ENCODE measurements at regions not wholly inside any gene's neighbourhood (a gene's known extent, or its start where the extent isn't known, plus 50 kb on each side); places are given as distances from the start of the nearest gene placed in this dataset.

DNA sequence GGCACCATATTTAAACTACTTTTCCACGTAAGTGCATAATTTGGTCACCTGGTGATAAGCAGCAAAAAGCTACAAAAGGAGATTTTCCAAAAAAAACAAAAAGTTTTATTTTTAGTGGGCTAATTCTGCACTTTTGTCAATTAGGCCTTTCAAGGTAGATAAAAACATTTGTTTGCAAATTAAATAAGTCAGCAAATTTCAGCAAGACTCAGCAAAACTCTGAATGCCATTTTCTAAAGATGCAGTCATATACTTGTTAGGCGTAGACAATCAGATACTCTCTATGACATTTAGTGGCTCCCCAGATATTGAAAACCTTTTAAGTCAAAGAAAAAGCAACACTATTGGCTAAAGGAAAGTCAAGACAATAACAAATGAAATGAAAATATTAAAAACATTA, 400.2 kb upstream of the GOLIM4 start (continued):
- no peak for TF ChIP-seq CTCF (IDR thresholded peaks at IDR 0.05; ENCODE audit: poor library complexity, severe bottlenecking)

DNA sequence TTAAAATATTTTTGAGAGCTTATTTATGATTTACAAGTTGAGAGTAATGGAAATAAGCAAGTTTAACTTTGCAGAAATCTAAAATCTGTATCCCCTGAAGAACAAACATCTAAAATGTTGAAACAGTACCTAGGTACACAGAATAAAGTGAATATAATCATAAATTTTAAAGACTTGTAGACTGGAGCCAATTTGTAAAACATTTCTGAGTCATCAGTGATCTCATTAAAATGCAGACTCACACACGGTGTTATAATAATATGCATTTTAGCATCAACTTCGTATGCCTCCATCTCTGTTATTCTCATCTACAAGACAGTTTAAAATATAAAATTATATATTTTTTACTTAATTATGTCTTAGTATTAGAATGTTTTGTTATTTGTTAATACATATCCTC, 399.5 kb upstream of the GOLIM4 start:
- Histone ChIP-seq H3F3A (ENCODE audit: insufficient read depth, low read length, poor library complexity, severe bottlenecking) (no peaks in the 10 kb centered on the region), H2AFZ (ENCODE audit: low read depth, low read length) (no peak overlapping the region), H3K4me3 (ENCODE audit: low read length) (no peak overlapping the region), H3K27me3 (ENCODE audit: insufficient read depth, low read depth, low read length) (no peaks in the 10 kb centered on the region), H3K4me2 (ENCODE audit: low read length) (no peak overlapping the region), H3K36me3 (ENCODE audit: insufficient read depth, low read length) (no peaks in the 10 kb centered on the region), H3K9me2 (ENCODE audit: insufficient read depth, low read length) (no peaks in the 10 kb centered on the region), H4K20me1 (ENCODE audit: insufficient read depth) (no peaks in the 10 kb centered on the region), H3K79me2 (replicated peaks; ENCODE audit: insufficient read depth, low read length) (no peaks in the 10 kb centered on the region), H3K9ac (ENCODE audit: low read length) (no peak overlapping the region), H3K27ac (ENCODE audit: low read length) (no peak overlapping the region), H3K9me3 (ENCODE audit: low read length) (no peaks in the 10 kb centered on the region)
- TF ChIP-seq EZH2 (IDR thresholded peaks at IDR 0.05; ENCODE audit: borderline replicate concordance, insufficient read depth, low read length, poor library complexity, severe bottlenecking) (no peak), TAF1 (IDR thresholded peaks at IDR 0.05; ENCODE audit: low read depth) (no peak), SMC3 (conservative IDR thresholded peaks at IDR 0.05; ENCODE audit: poor library complexity) (no peak), EP300 (conservative IDR thresholded peaks at IDR 0.05; ENCODE audit: poor library complexity, severe bottlenecking) (no peak), POLR2AphosphoS5 (IDR thresholded peaks at IDR 0.05) (no peak), RAD21 (conservative IDR thresholded peaks at IDR 0.05) (no peak)

DNA sequence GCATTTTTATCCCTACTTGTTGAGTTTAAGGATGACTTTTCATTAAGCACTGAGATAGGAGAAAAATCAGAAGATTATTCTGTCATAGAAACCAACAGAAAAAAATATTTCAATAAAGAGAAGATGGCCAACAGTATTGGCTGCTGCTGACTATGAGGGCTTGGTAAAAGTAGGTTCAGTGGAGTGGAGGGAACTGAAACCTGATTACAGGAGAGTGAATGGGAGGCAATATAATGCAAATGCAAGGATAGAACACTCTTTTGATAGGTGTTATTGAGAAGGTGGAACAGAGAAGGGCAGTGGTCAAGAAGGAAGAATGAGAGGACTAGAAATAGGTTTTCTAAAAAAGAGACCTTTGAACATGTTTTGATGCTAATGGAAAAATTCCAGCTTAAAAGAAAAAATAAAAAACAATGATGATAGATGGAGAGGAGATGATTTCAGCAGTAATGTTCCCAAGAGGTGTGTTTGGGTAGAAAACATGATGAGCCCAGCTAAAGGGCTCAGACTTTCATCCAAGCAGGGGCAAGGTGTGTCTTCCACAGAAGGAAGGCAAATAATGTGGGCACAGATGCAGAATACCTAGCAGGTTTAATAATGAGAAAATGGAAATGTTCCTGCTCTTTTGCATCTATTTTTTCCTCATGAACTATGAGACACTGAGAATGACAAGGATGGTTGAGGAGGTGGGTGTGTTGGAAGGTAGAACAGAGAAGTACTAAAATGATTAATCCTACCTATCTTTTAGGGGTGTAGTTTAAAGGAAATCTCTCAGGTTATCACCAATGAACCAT, 397.9 kb upstream of the GOLIM4 start:
- no peak overlapping the region for H2AFZ ChIP-seq (ENCODE audit: low read depth, low read length)
- no peaks in the 10 kb centered on the region for H3K27me3 ChIP-seq (ENCODE audit: insufficient read depth, low read depth, low read length)
- no peaks in the 10 kb centered on the region for H3K9me2 ChIP-seq (ENCODE audit: insufficient read depth, low read length)
- no peak overlapping the region for H3K9ac ChIP-seq (ENCODE audit: low read length)
- no peaks in the 10 kb centered on the region for H3K79me2 ChIP-seq (replicated peaks; ENCODE audit: insufficient read depth, low read length)
- no peaks in the 10 kb centered on the region for H3K9me3 ChIP-seq (ENCODE audit: low read length)
- H3K27ac ChIP-seq (ENCODE audit: low read length): no peak overlapping the region
- H3K4me3 ChIP-seq (ENCODE audit: low read length): no peak overlapping the region
- H4K20me1 ChIP-seq (ENCODE audit: insufficient read depth): no peaks in the 10 kb centered on the region
- no peaks in the 10 kb centered on the region for H3K36me3 ChIP-seq (ENCODE audit: insufficient read depth, low read length)
- TF ChIP-seq EZH2 (IDR thresholded peaks at IDR 0.05; ENCODE audit: borderline replicate concordance, insufficient read depth, low read length, poor library complexity, severe bottlenecking): no peak
- H3F3A ChIP-seq (ENCODE audit: insufficient read depth, low read length, poor library complexity, severe bottlenecking): no peaks in the 10 kb centered on the region
- no peak overlapping the region for H3K4me2 ChIP-seq (ENCODE audit: low read length)

- Histone ChIP-seq H3K9me2 (ENCODE audit: insufficient read depth, low read length) (no peaks in the 10 kb centered on the region), H3K9ac (ENCODE audit: low read length) (no peak overlapping the region), H4K20me1 (ENCODE audit: insufficient read depth) (no peaks in the 10 kb centered on the region), H3K4me3 (ENCODE audit: low read length) (no peak overlapping the region), H3K79me2 (replicated peaks; ENCODE audit: insufficient read depth, low read length) (no peaks in the 10 kb centered on the region), H3K9me3 (ENCODE audit: low read length) (no peaks in the 10 kb centered on the region), H2AFZ (ENCODE audit: low read depth, low read length) (no peak overlapping the region), H3F3A (ENCODE audit: insufficient read depth, low read length, poor library complexity, severe bottlenecking) (no peaks in the 10 kb centered on the region), H3K36me3 (ENCODE audit: insufficient read depth, low read length) (no peaks in the 10 kb centered on the region), H3K4me2 (ENCODE audit: low read length) (no peak overlapping the region), H3K27ac (ENCODE audit: low read length) (no peak overlapping the region), H3K27me3 (ENCODE audit: insufficient read depth, low read depth, low read length) (no peaks in the 10 kb centered on the region)
- TF ChIP-seq RAD21 (conservative IDR thresholded peaks at IDR 0.05) (no peak), POLR2AphosphoS5 (IDR thresholded peaks at IDR 0.05) (no peak), EP300 (conservative IDR thresholded peaks at IDR 0.05; ENCODE audit: poor library complexity, severe bottlenecking) (no peak), SMC3 (conservative IDR thresholded peaks at IDR 0.05; ENCODE audit: poor library complexity) (no peak), CTCF (IDR thresholded peaks at IDR 0.05; ENCODE audit: poor library complexity, severe bottlenecking) (no peak), MXI1 (conservative IDR thresholded peaks at IDR 0.05; ENCODE audit: poor library complexity, severe bottlenecking) (no peak), EZH2 (IDR thresholded peaks at IDR 0.05; ENCODE audit: borderline replicate concordance, insufficient read depth, low read length, poor library complexity, severe bottlenecking) (no peak), TAF1 (IDR thresholded peaks at IDR 0.05; ENCODE audit: low read depth) (no peak), REST (IDR thresholded peaks at IDR 0.05; ENCODE audit: borderline replicate concordance) (no peak)
These were observed 395.3 kb upstream of the GOLIM4 start for GRCh38 chr3:168490981-168491380.
